Prostate gland (tissue), 2 donors: ENCODE measurements at regions not wholly inside any gene's neighbourhood (a gene's known extent, or its start where the extent isn't known, plus 50 kb on each side); places are given as distances from the start of the nearest gene placed in this dataset.

Experiments used
- DNase-seq: peaks from one replicate; pipeline ENCODE4 v3.0.0-alpha.2; 2019; ENCODE audit warnings: low spot score
- H3K27ac ChIP-seq, 2 donors: fragments of 200-600 bp; sonication (generic); 2 replicates each; pipeline ENCODE4 v1.5.1; 2017 to 2019
- H3K27me3 ChIP-seq: fragments of 200-600 bp; sonication (generic); replicated peaks from 2 replicates; pipeline ENCODE4 v1.5.1; 2019; ENCODE audit not compliant: insufficient read depth
- H3K36me3 ChIP-seq, 2 donors: fragments of 200-600 bp; sonication (generic); 1 replicate in 1 of 2; 2 replicates in 1 of 2; pipeline versions ENCODE4 v1.5.1 to v1.8.1; 2017 to 2019
- H3K4me1 ChIP-seq: fragments of 200-600 bp; sonication (generic); replicated peaks from 2 replicates; pipeline ENCODE4 v1.5.1; 2019
- H3K4me3 ChIP-seq, 2 donors: fragments of 200-600 bp; sonication (generic); 2 replicates each; pipeline ENCODE4 v1.5.1; 2017 to 2019
- H3K9me3 ChIP-seq: fragments of 200-600 bp; sonication (generic); 2 replicates; pipeline ENCODE4 v1.5.1; 2017
- CTCF ChIP-seq, 4 experiments: fragments of 200-600 bp in 2 of 4; fragments of 450-650 bp in 2 of 4; sonication (generic) in 2 of 4; IDR thresholded peaks; 1 replicate in 3 of 4; 2 replicates in 1 of 4; pipeline ENCODE4 v1.5.1; 2016 to 2019; ENCODE audit warnings: antibody characterized with exemption in 4 of 4, mild to moderate bottlenecking in 2 of 4, moderate library complexity in 2 of 4
- POLR2A ChIP-seq: fragments of 450-650 bp; IDR thresholded peaks from one replicate; pipeline ENCODE4 v1.6.1; 2016; ENCODE audit warnings: antibody characterized with exemption, mild to moderate bottlenecking
- POLR2AphosphoS5 ChIP-seq: sonication (generic); formaldehyde crosslinking; IDR thresholded peaks from one replicate; pipeline ENCODE4 v1.6.1; 2017; ENCODE audit warnings: antibody characterized with exemption
- WGBS: methylation state at CpG from one replicate; pipeline ENCODE4 v1.1.5; 2018; 5-methylcytosine and 5-hydroxymethylcytosine counted together
- intact Hi-C: fragments of 100-400 bp; cut with DNase I; formaldehyde crosslinking; loops from one replicate; pipeline ENCODE4 v1.14.2; 2022

- Histone ChIP-seq H3K27me3 (no peaks in the 10 kb centered on the region), H3K9me3 (no peaks in the 10 kb centered on the region), H3K4me1 (no peaks in the 10 kb centered on the region), H3K36me3 (no peaks in the 10 kb centered on the region), H3K4me3 (no peak overlapping the region), H3K27ac (no peak overlapping the region)
- TF ChIP-seq CTCF (IDR thresholded peaks at IDR 0.05), result no peak
- no peak for TF ChIP-seq POLR2AphosphoS5
- TF ChIP-seq POLR2A, result no peak
- WGBS, result 67% methylated on average over 3 of the region's 3 CpGs
- intact Hi-C loops, result no loop called here
- no peak for DNase-seq
Measured at GRCh38 chr1:192920412-192920811, 111.6 kb downstream of the RGS2 start.

- Histone ChIP-seq H3K27ac (no peak overlapping the region), H3K36me3 (no peaks in the 10 kb centered on the region), H3K4me1 (no peaks in the 10 kb centered on the region), H3K9me3 (no peaks in the 10 kb centered on the region), H3K27me3 (no peaks in the 10 kb centered on the region), H3K4me3 (no peak overlapping the region)
- no peak for TF ChIP-seq CTCF (IDR thresholded peaks at IDR 0.05)
- no peak for TF ChIP-seq POLR2A
- no peak for TF ChIP-seq POLR2AphosphoS5
- DNase-seq, result no peak
- intact Hi-C loops, result no loop called here
- 86% methylated on average over 4 of the region's 4 CpGs for WGBS
Measured at GRCh38 chr1:192925609-192926008, 116.8 kb downstream of the RGS2 start.

- WGBS, result 96% methylated on average over 5 of the region's 5 CpGs
- H3K27ac ChIP-seq, result no peak overlapping the region
- intact Hi-C loops, result no loop called here
- TF ChIP-seq POLR2A (no peak), CTCF (IDR thresholded peaks at IDR 0.05) (no peak), POLR2AphosphoS5 (no peak)
- H3K27me3 ChIP-seq, result no peaks in the 10 kb centered on the region
- H3K36me3 ChIP-seq, result no peaks in the 10 kb centered on the region
- H3K9me3 ChIP-seq, result no peaks in the 10 kb centered on the region
- H3K4me3 ChIP-seq, result no peak overlapping the region
- DNase-seq, result no peak
- H3K4me1 ChIP-seq, result no peaks in the 10 kb centered on the region
Measured at GRCh38 chr1:192926736-192927135, 117.9 kb downstream of the RGS2 start.

- DNase-seq, result no peak
- 85% methylated on average over 1 of the region's 1 CpG for WGBS
- Histone ChIP-seq H3K36me3 (no peaks in the 10 kb centered on the region), H3K4me3 (no peak overlapping the region), H3K27me3 (no peaks in the 10 kb centered on the region), H3K9me3 (no peaks in the 10 kb centered on the region), H3K27ac (no peak overlapping the region), H3K4me1 (no peaks in the 10 kb centered on the region)
- TF ChIP-seq CTCF (IDR thresholded peaks at IDR 0.05), result no peak
- no peak for TF ChIP-seq POLR2A
- TF ChIP-seq POLR2AphosphoS5, result no peak
- intact Hi-C loops, result no loop called here
Measured at GRCh38 chr1:192927496-192927895, 118.7 kb downstream of the RGS2 start.

GRCh38 chr1:192929597-192929996 is 120.8 kb downstream of the RGS2 start:
- H3K9me3 ChIP-seq, result no peaks in the 10 kb centered on the region
- intact Hi-C loops, result no loop called here
- TF ChIP-seq POLR2A (no peak), CTCF (IDR thresholded peaks at IDR 0.05) (no peak), POLR2AphosphoS5 (no peak)
- no peaks in the 10 kb centered on the region for H3K36me3 ChIP-seq
- no peak for DNase-seq
- H3K4me3 ChIP-seq, result no peak overlapping the region
- no peaks in the 10 kb centered on the region for H3K27me3 ChIP-seq
- WGBS, result 60% methylated on average over 3 of the region's 3 CpGs
- no peaks in the 10 kb centered on the region for H3K4me1 ChIP-seq
- no peak overlapping the region for H3K27ac ChIP-seq
